ENCODE measurements at regions not wholly inside any gene's neighbourhood (a gene's known extent, or its start where the extent isn't known, plus 50 kb on each side); places are given as distances from the start of the nearest gene placed in this dataset.

DNA sequence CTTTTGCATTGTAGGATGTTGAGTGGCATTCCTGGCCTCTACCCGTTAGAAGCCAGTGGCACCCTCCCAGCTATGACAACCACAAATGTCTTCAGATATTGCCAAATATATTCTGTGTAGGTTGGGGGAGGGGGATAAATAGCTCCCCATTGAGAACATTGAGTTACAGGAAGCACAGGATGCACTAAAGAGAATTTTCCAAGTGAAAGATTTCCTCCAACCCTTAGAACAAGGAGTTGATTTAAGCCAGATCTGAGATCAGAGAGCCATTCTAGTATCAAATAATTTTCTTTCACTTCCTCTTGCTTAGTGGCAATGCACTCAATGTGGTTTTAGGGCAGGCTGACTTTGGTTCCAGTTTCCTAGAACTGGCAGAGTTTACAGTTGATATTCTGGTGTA lies 436.6 kb downstream of the C4orf33 start:
- POLR2A ChIA-PET = no interaction called here
- Histone ChIP-seq H3K36me3 (ENCODE audit: control insufficient read depth in 2 of 2, insufficient read depth in 1 of 2, low read length in 2 of 2) (no peaks in the 10 kb centered on the region), H3K4me1 (ENCODE audit: control insufficient read depth, insufficient read depth, low read length) (no peaks in the 10 kb centered on the region), H3K9me3 (ENCODE audit: control insufficient read depth, insufficient read depth, low read depth, low read length) (no peaks in the 10 kb centered on the region), H3K27ac (ENCODE audit: extremely low read depth, low read depth, low read length) (no peak overlapping the region), H3K4me3 (ENCODE audit: low read depth, low read length) (no peak overlapping the region)
- no peak for TF ChIP-seq ZNF248 (tag by site-specific recombination; IDR thresholded peaks at IDR 0.05)
- TF ChIP-seq ZNF837 (tag by site-specific recombination; IDR thresholded peaks at IDR 0.05) = no peak
- TF ChIP-seq BCL6B (tag by site-specific recombination; IDR thresholded peaks at IDR 0.05) = no peak
- no peak for TF ChIP-seq ZNF23 (tag by site-specific recombination; IDR thresholded peaks at IDR 0.05; ENCODE audit: borderline replicate concordance)
- no peak for TF ChIP-seq ZNF155 (tag by site-specific recombination; IDR thresholded peaks at IDR 0.05)
- no peak for TF ChIP-seq KLF7 (tag by site-specific recombination; IDR thresholded peaks at IDR 0.05; ENCODE audit: borderline replicate concordance)
- no peak for TF ChIP-seq ZSCAN16 (tag by site-specific recombination; IDR thresholded peaks at IDR 0.05)
- no peak for TF ChIP-seq ZNF561 (tag by site-specific recombination; IDR thresholded peaks at IDR 0.05; ENCODE audit: borderline replicate concordance)
- TF ChIP-seq ZNF132 (tag by site-specific recombination; IDR thresholded peaks at IDR 0.05; ENCODE audit: borderline replicate concordance) = no peak
- TF ChIP-seq ZNF18 (tag by site-specific recombination; IDR thresholded peaks at IDR 0.05) = no peak
- TF ChIP-seq ZNF792 (tag by site-specific recombination; IDR thresholded peaks at IDR 0.05) = no peak
- TF ChIP-seq, protein P1, sequence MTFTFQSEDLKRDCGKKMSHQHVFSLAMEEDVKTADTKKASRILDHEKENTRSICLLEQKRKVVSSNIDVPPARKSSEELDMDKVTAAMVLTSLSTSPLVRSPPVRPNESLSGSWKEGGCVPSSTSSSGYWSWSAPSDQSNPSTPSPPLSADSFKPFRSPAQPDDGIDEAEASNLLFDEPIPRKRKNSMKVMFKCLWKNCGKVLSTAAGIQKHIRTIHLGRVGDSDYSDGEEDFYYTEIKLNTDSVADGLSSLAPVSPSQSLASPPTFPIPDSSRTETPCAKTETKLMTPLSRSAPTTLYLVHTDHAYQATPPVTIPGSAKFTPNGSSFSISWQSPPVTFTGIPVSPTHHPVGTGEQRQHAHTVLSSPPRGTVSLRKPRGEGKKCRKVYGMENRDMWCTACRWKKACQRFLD (tag by site-specific recombination; IDR thresholded peaks at IDR 0.05) = no peak
- no peak for TF ChIP-seq ZNF335 (tag by site-specific recombination; conservative IDR thresholded peaks at IDR 0.05)
- no peak for TF ChIP-seq ZNF24 (tag by site-specific recombination; IDR thresholded peaks at IDR 0.05)
- no peak for TF ChIP-seq ZNF26 (tag by site-specific recombination; IDR thresholded peaks at IDR 0.05)
- TF ChIP-seq PRDM2 (tag by site-specific recombination; IDR thresholded peaks at IDR 0.05; ENCODE audit: borderline replicate concordance) = no peak
- TF ChIP-seq, protein P2, sequence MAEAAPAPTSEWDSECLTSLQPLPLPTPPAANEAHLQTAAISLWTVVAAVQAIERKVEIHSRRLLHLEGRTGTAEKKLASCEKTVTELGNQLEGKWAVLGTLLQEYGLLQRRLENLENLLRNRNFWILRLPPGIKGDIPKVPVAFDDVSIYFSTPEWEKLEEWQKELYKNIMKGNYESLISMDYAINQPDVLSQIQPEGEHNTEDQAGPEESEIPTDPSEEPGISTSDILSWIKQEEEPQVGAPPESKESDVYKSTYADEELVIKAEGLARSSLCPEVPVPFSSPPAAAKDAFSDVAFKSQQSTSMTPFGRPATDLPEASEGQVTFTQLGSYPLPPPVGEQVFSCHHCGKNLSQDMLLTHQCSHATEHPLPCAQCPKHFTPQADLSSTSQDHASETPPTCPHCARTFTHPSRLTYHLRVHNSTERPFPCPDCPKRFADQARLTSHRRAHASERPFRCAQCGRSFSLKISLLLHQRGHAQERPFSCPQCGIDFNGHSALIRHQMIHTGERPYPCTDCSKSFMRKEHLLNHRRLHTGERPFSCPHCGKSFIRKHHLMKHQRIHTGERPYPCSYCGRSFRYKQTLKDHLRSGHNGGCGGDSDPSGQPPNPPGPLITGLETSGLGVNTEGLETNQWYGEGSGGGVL (tag by site-specific recombination; IDR thresholded peaks at IDR 0.05) = no peak
- TF ChIP-seq ZNF169 (tag by site-specific recombination; IDR thresholded peaks at IDR 0.05) = no peak
- no peak for TF ChIP-seq GLIS1 (tag by site-specific recombination; IDR thresholded peaks at IDR 0.05)
- CTCF ChIA-PET = no interaction called here

Measured in HEK293 (cell line).